ENCODE measurements at regions not wholly inside any gene's neighbourhood (a gene's known extent, or its start where the extent isn't known, plus 50 kb on each side); places are given as distances from the start of the nearest gene placed in this dataset.
"Not testable (repeated sequence)": the region's sequence is repeated elsewhere in the genome, so short reads cannot be mapped to it uniquely, and the experiment has no call there.

DNA sequence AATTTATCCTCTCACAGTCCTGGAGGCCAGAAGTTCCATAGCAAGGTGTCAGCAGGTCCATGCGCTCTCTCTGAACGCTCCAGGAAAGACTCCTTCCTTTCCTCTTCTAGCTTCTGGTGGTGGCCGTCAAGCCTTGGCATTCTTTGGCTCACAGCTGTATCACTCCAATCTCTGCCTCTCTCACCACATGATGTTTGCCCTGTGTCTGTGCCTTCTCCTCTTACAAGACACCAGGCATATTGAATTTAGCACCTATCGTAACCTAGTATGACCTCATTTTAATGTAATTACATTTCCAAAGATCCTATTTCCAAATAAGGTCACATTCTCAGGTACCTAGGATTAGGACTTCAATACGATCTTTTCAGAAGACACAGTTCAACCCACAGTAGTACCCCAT lies 428.5 kb downstream of the CD83 start:
- no peak for DNase-seq

DNA sequence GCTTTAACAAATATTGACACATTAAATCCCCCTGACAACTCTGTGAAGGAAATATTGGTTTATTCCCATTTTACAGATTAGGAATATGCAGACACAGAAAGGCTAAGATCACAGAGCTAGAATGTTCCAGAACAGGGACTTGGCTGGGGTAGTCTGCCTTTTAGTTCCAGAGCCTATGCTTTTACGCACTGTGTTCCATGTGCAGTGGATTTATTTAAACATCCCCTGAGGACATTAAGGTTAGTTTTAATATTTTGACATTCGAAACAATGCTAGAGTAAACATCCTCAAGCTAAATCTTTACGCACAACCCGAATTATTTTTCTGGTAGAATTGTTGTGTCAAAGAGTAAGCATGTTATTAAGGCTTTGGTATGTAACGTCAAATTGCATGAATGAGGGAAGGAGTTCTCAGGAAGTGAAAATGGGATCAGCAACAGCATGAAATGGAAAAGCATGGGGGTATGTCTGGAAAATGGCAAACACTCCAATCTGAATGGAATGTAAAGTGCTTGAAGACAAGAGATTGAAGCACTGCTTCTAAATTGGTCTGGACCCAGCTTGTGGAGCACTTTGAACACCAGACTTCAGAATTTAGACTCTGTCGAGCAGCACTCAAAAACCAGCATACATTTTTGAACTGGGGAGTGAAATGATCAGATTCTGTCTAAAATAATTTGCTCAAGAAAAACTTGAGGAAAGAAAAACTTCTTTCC lies 429.9 kb downstream of the CD83 start:
- no peak for DNase-seq

GRCh38 chr6:14549304-14549770 lies 431.8 kb downstream of the CD83 start:
- DNase-seq, result no peak

DNA sequence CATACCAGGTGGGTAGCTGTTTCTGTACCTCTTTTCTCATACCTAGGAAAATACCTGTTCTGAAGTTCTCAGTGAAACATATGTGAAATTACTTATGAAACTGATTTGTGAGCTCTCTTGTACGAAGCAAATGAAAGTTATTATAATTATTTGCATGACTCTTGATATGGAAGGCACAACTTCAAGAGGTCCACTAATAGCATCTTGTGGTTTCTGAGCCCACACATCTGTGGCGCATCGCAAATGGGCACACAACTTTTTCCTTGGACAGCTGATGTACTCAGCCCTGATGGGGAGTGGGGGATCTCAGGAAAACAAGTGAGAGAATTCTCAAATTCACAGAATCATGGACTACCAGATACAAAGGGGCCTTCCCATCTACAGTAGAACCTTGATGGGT lies 432.3 kb downstream of the CD83 start:
- DNase-seq, result no peak

- DNase-seq, result no peak
Measured at GRCh38 chr6:14550410-14550809, 432.8 kb downstream of the CD83 start.

DNA sequence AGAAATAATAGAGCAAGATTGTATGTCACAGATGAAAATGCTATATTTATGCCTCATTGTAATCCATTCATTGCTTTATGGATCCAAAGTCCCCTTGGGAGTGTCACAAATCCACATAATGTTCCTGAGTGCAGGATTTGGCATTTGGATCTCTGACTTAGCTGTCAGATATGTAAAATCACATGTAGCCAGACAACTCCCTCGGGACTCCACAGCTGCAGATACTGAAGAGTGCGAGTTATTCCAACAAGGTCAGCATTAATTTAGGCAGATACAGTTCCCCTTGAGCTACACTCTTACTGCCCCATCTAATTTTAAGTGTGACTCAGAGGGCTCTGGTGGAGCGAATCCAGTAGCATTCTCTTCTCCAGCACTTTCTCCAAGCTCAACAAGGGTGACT lies 433.2 kb downstream of the CD83 start:
- DNase-seq, result no peak

- DNase-seq, result not testable (repeated sequence)
Measured at GRCh38 chr6:14551601-14552000, 434.0 kb downstream of the CD83 start.

DNA sequence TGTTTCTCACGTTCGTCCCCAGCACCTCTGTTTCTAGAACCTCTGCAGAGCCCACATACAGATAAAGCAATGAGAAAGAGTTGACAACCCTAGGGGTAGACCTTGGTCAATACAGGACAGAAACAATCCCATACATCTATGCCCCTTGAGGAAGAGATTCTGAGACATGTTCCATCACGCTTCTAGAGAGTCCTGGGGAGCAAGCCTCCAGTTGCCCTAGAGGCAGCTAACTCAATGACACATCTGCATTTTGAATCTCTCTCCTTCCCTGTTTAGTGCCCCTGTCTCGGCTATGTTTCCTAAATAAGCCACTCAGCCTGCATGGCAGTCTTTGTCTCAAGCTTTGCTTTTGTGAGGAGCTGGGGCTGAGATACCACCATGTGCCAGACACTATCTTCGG lies 435.3 kb downstream of the CD83 start:
- DNase-seq, result no peak

DNA sequence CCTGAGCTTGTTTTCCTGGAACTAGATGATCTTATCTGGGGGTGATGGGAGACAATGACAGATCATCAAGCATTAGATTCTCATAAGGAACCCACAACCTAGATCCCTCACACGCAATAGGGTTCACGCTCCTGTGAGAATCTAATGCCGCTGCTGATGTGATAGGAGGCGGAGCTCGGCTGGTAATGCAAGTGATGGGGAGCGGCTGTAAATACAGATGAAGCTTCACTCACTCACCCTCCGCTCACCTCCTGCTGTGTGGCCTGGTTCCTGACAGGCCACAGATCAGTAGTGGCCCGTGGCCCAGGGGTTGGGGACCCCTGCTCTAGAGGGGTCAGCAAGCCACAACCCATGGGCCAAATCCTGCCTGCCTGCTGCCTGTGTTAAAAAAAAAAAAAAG lies 435.9 kb downstream of the CD83 start:
- DNase-seq, result no peak

DNA sequence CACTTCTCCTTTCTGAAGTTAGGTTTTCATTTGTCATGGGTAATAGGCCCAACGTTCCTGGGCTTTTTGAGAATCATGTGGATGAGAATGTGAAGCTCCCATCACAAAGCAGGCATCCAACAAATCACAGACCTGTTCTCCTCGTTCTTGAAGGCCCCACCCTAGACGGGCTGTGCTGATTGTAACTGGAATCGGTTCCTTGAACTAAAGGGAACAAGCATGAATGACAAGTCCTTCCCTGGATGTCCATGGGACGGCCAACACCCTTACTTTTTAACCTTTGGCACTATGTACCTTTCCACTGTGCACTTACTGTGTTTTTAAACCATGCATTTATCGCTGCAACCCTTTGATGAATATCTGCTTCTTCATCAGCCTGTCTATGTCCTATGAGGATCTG lies 438.2 kb downstream of the CD83 start:
- DNase-seq, result no peak

DNA sequence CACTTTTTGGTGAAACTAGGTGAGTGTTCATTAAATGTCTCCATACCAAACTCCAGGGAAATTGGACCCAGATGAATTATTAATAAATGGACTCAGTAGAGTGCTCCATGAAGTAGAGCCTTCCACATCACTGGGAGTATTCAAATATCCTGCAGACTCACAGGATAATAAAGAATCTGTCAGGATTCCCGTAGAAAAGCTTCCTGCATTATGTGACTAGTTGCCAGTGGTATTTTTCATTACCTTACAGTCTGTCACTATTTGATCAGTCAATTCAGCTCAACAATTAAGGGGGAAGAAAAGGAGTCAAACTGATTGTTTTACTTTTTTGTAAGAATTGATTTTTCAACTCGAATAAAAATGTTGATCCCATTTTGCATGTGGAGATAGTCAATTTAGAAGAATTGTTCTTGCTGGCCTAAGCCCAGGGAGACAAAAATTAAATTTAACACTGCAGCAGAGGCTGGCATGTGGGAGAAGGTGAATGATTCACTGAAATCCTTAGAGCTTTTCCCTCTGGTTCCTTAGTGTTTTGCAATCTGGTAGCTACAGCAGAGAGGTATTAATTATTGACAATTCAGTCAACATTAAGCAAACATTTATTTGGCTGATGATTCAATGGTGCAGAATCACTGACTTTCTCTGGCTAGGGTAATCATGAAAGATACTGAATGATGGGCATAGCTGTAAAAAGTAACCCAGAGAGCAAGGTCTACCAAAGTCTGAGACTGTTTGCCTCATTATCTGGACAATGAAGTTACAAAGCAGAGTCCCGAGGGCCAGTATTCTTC lies 442.4 kb downstream of the CD83 start:
- DNase-seq, result no peak

DNA sequence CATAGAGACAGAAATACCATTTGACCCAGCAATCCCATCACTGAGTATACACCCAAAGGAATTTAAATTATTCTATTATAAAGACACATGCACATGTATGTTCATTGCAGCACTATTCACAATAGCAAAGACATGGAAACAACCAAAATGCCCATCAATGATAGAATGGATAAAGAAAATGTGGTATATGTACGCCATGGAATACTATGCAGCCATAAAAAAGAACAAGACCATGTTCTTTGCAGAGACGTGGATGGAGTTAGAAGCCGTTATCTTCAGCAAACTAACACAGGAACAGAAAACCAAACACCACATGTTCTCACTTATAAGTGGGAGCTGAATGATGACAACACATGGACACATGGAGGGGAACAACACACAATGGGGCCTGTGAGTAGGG lies 444.0 kb downstream of the CD83 start:
- DNase-seq, result not testable (repeated sequence)

DNA sequence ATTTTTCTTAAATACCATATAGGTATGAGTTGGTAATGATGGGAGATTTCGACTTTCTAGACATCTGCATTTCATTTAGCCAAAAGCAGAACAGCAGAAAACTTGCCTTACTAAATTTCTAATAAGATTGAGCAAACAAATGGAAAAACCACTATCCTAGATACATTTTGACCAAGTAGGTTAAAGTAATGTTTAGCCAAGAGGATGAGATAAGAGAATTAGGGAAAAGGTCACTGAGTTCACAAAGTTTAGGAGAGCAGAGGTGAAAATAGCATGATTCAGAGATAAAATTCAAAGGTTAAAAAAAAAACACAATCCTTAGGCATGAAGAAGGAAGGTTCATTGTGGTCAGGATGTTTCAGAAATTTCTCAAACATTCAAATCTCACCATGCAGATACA lies 450.3 kb downstream of the CD83 start:
- DNase-seq, result no peak

DNA sequence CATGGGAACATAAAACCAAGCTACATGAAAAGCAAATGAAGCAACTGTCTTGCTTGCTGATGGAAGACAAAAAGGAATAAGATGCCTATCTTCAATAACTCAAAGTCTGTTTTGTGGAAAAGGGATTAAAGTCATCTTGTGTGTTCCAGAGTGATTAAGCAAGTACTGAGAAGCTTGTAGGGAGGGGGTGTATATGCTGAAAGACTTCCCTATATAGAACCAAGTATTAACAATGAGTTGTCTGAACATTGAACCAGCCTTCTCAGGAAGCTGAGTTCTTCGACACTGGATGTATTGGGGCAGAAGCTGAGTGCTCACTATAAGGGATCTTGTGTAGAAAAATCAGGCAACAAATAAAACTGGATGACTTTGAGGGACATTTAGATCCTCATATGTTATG lies 451.8 kb downstream of the CD83 start:
- DNase-seq, result no peak

DNA sequence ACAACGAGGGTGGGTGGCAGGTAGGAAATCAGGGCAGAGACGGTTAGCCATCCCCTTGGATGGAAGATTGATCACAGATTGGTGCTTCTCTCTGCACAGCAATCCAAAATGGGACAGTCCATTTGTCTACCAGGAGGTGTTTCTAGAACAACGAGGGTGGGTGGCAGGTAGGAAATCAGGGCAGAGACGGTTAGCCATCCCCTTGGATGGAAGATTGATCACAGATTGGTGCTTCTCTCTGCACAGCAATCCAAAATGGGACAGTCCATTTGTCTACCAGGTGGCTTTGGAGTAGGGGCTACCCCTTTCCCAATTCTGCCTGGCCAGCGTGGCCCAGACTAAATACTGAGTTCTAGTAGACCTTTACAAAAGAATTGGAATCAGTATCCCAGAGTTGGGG lies 452.3 kb downstream of the CD83 start:
- DNase-seq, result not testable (repeated sequence)

GRCh38 chr6:14571001-14571400 lies 453.4 kb downstream of the CD83 start:
- DNase-seq, result no peak

DNA sequence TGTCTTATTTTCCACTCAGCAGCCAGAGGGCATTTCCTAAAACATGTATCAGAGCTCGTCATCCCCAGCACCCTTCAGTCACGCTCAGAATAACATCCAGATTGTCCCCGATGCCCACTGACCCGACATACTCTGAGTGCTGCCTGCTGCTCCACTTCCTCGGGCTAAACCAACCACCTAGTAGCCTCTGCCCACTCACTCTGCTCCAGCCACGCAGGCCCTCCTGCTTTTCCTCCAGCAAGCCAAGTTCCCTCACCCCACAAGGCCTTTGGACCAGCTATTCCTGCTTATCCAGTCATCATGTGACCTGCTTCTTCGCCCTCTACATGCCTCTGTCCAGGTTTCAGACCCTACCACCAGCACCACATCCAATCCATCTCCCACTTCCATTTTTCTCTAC lies 454.2 kb downstream of the CD83 start:
- no peak for DNase-seq

DNA sequence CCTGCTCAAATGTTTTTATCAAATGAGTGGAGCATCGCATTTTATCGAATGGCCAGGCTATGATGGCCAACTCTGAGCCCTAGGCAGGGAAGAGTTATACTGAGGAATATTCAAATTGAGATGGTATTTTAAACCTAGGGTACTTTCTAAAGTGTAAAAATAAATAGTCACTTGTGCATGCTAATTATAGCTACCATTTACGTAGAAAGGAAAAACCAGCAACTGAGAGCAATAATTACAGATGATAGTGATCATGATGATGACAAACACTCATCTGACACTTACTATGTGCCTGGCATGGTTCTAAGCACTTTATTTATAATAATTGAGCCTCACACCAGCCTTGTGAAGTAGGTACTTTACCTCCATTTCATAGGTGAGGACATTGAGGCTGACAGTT lies 455.7 kb downstream of the CD83 start:
- DNase-seq, result no peak

DNA sequence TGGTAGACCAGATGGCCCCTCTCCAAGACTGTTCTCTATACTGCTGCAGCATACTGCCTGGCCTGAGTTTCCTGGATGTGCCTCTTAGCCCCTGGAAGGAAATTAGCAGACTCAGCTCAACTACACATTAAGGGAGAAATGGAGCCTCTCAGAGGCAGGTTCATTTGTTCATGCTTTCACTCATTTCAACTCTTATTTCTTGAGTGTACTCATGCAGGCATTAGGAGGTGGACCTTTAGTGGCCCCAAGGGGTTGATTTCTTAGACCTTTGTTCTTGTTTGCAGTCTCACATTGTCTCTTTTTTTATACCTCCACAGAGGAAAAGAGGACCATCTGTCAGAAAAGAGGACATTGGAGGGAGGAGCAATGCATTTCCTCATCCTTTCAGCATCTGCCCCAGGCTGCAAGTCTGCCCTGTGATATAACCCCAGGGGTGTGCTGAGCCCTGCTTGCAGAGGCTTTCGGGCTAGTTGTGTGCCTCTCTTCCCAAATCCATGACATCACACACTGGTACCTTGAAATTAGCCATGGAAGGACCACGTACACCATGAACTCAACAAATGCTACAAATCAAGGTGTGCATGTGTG lies 456.2 kb downstream of the CD83 start:
- DNase-seq, result no peak

DNA sequence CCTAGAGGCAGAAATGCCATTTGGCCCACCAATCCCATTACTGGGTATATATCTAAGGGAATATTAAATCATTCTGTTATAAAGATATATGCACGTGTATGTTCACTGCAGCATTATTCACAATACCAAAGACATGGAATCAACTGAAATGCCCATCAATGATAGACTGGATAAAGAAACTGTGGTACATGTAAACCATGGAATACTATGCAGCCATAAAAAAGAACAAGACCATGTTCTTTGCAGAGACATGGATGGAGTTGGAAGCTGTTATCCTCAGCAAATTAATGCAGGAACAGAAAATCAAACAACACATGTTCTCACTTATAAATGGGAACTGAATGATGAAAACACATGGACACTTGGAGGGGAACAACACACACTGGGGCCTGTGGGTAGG lies 458.4 kb downstream of the CD83 start:
- DNase-seq, result no peak

DNA sequence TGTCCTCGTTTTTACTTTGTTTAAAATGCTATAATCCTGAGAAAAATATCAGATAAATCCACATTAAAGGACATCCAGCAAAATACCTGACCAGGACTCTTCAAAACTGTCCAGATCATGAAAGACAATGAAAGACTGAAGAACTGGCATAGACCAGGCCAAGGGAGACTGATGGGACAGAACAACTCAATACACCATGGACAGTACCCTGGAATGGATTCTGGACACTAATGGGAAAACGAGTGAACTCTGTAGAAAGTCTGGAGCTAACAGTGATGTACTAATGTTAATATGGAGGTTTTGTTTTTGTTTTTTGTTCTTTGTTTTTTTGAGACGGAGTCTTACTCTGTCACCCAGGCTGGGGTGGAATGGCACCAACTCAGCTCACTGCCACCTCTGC lies 461.4 kb downstream of the CD83 start:
- DNase-seq, result no peak

GRCh38 chr6:14582749-14583148 lies 465.2 kb downstream of the CD83 start:
- no peak for DNase-seq

DNA sequence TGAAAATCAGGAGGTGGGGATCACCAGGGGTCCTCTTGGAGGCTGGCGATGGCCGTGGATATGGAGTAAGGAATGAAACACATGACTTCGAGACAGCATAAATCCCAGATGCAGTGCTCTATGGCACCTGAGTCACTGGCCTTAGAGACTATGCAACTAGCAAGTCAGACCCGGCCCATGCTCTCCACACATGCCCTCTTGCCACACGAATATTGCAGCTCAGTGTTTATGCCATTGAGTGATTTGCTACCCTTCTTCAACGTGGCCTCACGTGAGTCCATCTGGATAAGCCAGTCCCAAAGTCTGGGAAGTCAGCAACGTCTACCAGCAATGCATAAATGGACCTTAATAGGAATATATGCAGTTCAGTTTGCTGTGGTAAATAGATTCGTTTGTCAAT lies 466.3 kb downstream of the CD83 start:
- no peak for DNase-seq

DNA sequence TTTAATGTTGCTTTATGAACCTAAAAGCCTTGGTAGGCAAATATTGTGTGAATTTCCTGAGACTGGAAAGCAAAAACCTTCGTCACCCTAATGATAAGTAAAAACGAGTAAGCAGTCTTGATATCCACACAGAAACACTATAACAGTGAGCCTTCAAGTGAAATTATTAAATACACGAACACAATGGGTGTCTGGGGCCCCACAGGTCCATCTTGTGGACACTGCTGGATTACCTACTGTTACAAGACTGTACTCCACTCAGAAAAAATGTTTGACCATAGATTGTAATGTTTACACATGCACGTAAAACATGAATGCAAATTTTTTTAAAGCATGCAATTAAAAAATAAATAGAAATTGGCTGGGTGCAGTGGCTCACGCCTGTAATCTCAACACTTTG lies 466.9 kb downstream of the CD83 start:
- no peak for DNase-seq
